Caco-2 (cell line): ENCODE measurements at regions not wholly inside any gene's neighbourhood (a gene's known extent, or its start where the extent isn't known, plus 50 kb on each side); places are given as distances from the start of the nearest gene placed in this dataset.
"Not testable (repeated sequence)": the region's sequence is repeated elsewhere in the genome, so short reads cannot be mapped to it uniquely, and the experiment has no call there.

Source experiments
- BruUV-seq: library from RNA; stranded (reverse); fragments of 400-500 nt; replicated peaks from 2 replicates; lab custom pipeline; 2021; lab: Mats Ljungman, UMichigan
- CTCF ChIA-PET: fragments of 300-600 bp; sonication (Branson Sonifier 250); formaldehyde crosslinking; loops from one replicate; lab custom pipeline; 2022; ENCODE audit warnings: antibody characterized with exemption; lab: Charles Lee
- POLR2A ChIA-PET: fragments of 300-600 bp; sonication (Branson Sonifier 250); formaldehyde crosslinking; loops from one replicate; lab custom pipeline; 2022; ENCODE audit warnings: antibody characterized with exemption; lab: Charles Lee
- DNase-seq, 2 experiments: peaks; one replicate each; pipeline versions ENCODE4 v3.0.0 to v3.0.0-alpha.2; 2020 to 2022
- H3K27me3 ChIP-seq: replicated peaks from 2 replicates; pipeline ENCODE4 v1.6.0; 2011; ENCODE audit warnings: low read length; ENCODE audit not compliant: control insufficient read depth, insufficient read depth
- H3K36me3 ChIP-seq: 2 replicates; pipeline ENCODE4 v1.5.1; 2011; ENCODE audit warnings: low read length; ENCODE audit not compliant: control insufficient read depth, insufficient read depth
- H3K4me1 ChIP-seq: fragments of 250-450 bp; sonication (Bioruptor Pico); 2 replicates; pipeline ENCODE4 v1.5.1; 2020; ENCODE audit warnings: mild to moderate bottlenecking
- H3K4me3 ChIP-seq: 2 replicates; pipeline ENCODE4 v1.5.1; 2011; ENCODE audit warnings: low read depth, mild to moderate bottlenecking, control low read depth, low read length
- H3K9me3 ChIP-seq: fragments of 250-450 bp; sonication (Bioruptor Pico); 2 replicates; pipeline ENCODE4 v1.5.1; 2020; ENCODE audit warnings: mild to moderate bottlenecking, moderate library complexity
- H3K27ac Mint-ChIP-seq: one replicate; pipeline ENCODE4 v1.8.0; 2022; ENCODE audit warnings: mixed read lengths; ENCODE audit not compliant: unreplicated experiment
- H3K27me3 Mint-ChIP-seq: one replicate; pipeline ENCODE4 v1.8.0; 2022; ENCODE audit warnings: mixed read lengths; ENCODE audit not compliant: insufficient read depth, unreplicated experiment
- H3K36me3 Mint-ChIP-seq: one replicate; pipeline ENCODE4 v1.8.0; 2022; ENCODE audit warnings: mild to moderate bottlenecking, mixed read lengths; ENCODE audit not compliant: insufficient read depth, unreplicated experiment
- H3K4me1 Mint-ChIP-seq: one replicate; pipeline ENCODE4 v1.8.0; 2022; ENCODE audit warnings: low read depth, mixed read lengths; ENCODE audit not compliant: unreplicated experiment
- H3K4me3 Mint-ChIP-seq: one replicate; pipeline ENCODE4 v1.8.0; 2022; ENCODE audit warnings: mild to moderate bottlenecking, moderate library complexity, mixed read lengths; ENCODE audit not compliant: unreplicated experiment
- H3K9me3 Mint-ChIP-seq: one replicate; pipeline ENCODE4 v1.8.0; 2022; ENCODE audit warnings: mixed read lengths; ENCODE audit not compliant: unreplicated experiment
- intact Hi-C: fragments of 100-400 bp; cut with micrococcal nuclease; formaldehyde crosslinking; loops from one replicate; pipeline ENCODE4 v1.10.0; 2022; ENCODE audit not compliant: unreplicated experiment
- TF ChIP-seq, protein P1 (sequence below), 2 experiments: fragments of 200-600 bp in 1 of 2; IDR thresholded peaks; 1 replicate in 1 of 2; 2 replicates in 1 of 2; pipeline versions ENCODE4 v1.5.1 to v1.8.0; 2011 to 2022; ENCODE audit warnings: antibody characterized with exemption in 1 of 2, control low read depth in 1 of 2, inconsistent platforms in 1 of 2, low read depth in 1 of 2, low read length in 1 of 2, mild to moderate bottlenecking in 1 of 2, moderate library complexity in 1 of 2; ENCODE audit not compliant: insufficient read depth in 1 of 2, severe bottlenecking in 1 of 2, unreplicated experiment in 1 of 2

DNA sequence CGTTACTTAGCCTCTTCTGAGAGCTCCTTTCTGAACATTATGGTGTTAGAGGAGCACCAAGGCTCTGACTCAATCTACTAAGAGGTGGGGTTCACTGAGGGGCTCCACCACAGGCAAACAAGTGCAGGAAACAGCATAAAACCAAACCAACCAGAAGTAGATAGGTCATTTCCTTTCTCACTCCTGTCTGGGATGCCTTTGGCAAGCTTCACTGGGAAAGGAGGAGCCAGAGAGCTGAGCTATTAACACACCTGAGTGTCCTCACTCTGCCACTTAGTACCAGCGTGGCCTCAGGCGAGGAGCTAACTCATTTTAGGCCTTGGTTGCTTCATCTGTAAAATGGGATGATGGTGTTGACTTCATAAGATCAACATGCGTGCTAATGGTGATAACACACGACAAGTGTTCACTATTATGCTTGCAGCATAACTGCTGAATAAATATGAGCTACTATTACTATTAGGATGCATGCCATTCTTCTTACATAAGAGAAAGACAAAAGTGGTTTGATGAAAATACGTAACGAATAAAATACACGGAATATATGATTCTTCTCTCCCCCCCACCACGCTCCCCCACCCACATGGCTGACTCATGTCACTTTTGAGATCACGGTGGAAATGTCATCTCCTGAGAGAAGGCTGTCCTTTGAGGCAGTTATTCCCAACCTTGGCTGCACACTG lies 185.4 kb downstream of the BCAS1 start:
- CTCF ChIA-PET = interaction anchor here (0.5 to 0.8 kb wide), 4 partner anchors 21 to 306 kb away, joined by 3 to 4 read pairs (median 3); no protein-coding TSS in a partner anchor
- H3K36me3 ChIP-seq = no peaks in the 10 kb centered on the region
- intact Hi-C loops = no loop called here
- no TSS peak for BruUV-seq
- H3K27ac Mint-ChIP-seq = no peak overlapping the region
- TF ChIP-seq, protein P1, sequence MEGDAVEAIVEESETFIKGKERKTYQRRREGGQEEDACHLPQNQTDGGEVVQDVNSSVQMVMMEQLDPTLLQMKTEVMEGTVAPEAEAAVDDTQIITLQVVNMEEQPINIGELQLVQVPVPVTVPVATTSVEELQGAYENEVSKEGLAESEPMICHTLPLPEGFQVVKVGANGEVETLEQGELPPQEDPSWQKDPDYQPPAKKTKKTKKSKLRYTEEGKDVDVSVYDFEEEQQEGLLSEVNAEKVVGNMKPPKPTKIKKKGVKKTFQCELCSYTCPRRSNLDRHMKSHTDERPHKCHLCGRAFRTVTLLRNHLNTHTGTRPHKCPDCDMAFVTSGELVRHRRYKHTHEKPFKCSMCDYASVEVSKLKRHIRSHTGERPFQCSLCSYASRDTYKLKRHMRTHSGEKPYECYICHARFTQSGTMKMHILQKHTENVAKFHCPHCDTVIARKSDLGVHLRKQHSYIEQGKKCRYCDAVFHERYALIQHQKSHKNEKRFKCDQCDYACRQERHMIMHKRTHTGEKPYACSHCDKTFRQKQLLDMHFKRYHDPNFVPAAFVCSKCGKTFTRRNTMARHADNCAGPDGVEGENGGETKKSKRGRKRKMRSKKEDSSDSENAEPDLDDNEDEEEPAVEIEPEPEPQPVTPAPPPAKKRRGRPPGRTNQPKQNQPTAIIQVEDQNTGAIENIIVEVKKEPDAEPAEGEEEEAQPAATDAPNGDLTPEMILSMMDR (IDR thresholded peaks at IDR 0.05; ENCODE audit: insufficient read depth in 1 of 2, low read depth in 1 of 2, low read length in 1 of 2, severe bottlenecking in 1 of 2, unreplicated experiment in 1 of 2) = no peak
- no peaks in the 10 kb centered on the region for H3K4me1 Mint-ChIP-seq
- no peaks in the 10 kb centered on the region for H3K4me1 ChIP-seq
- no peaks in the 10 kb centered on the region for H3K27me3 ChIP-seq
- peaks cover 6% of the 10 kb centered on the region for H3K9me3 Mint-ChIP-seq
- no peak for DNase-seq
- no peaks in the 10 kb centered on the region for H3K27me3 Mint-ChIP-seq
- POLR2A ChIA-PET = interaction anchor here (0.5 to 0.6 kb wide), 2 partner anchors 292 to 588 kb away, joined by 3 to 6 read pairs; partner anchors contain the start of gene ZNF217
- H3K9me3 ChIP-seq = no peaks in the 10 kb centered on the region
- no peak overlapping the region for H3K4me3 Mint-ChIP-seq
- no peak overlapping the region for H3K4me3 ChIP-seq
- no peaks in the 10 kb centered on the region for H3K36me3 Mint-ChIP-seq

DNA sequence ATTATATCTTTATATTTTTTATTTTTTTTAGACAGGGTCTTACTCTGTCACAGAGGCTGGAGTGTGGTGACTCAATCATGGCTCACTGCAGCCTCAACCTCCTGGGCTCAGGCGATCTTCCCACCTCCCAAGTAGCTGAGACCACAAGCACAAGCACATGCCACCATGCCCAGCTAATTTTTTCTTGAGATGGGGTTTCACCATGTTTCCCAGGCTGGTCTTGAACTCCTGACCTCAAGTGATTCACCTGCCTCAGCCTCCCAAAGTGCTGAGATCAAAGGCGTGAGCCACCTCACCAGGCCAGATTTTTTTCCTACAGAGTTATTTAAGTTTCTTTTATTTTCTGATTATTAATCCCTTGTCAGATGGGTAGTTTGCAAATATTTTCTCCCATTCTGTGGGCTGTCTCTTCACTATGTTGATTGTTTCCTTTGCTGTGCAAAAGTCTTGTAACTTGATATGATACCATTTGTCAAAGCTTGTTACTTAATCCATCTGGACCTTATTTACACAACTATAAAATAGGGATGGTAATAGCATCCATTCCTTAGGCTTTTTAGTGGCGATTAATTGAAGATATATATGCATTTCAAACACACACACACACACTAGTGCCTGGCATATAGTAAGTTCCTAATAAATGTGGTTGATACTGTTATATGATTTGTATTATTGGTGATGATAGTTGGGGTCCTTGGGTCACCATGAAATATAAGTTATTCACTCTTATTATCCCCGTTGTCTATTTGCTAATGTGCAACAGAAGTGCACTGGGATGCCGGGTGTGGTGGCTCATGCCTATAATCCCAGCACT lies 187.1 kb downstream of the BCAS1 start:
- intact Hi-C loops = no loop called here
- no peaks in the 10 kb centered on the region for H3K9me3 ChIP-seq
- CTCF ChIA-PET = no interaction called here
- H3K4me1 ChIP-seq = peaks cover 8% of the 10 kb centered on the region
- peaks cover 6% of the 10 kb centered on the region for H3K9me3 Mint-ChIP-seq
- H3K4me3 ChIP-seq = no peak overlapping the region
- peaks cover 7% of the 10 kb centered on the region for H3K4me1 Mint-ChIP-seq
- H3K4me3 Mint-ChIP-seq = no peak overlapping the region
- no peaks in the 10 kb centered on the region for H3K27me3 ChIP-seq
- no peak overlapping the region for H3K27ac Mint-ChIP-seq
- H3K36me3 Mint-ChIP-seq = no peaks in the 10 kb centered on the region
- H3K36me3 ChIP-seq = no peaks in the 10 kb centered on the region
- no peaks in the 10 kb centered on the region for H3K27me3 Mint-ChIP-seq
- TF ChIP-seq, protein P1 (IDR thresholded peaks at IDR 0.05; ENCODE audit: insufficient read depth in 1 of 2, low read depth in 1 of 2, low read length in 1 of 2, severe bottlenecking in 1 of 2, unreplicated experiment in 1 of 2) = no peak
- no peak for DNase-seq
- POLR2A ChIA-PET = no interaction called here
- BruUV-seq = no TSS peak

DNA sequence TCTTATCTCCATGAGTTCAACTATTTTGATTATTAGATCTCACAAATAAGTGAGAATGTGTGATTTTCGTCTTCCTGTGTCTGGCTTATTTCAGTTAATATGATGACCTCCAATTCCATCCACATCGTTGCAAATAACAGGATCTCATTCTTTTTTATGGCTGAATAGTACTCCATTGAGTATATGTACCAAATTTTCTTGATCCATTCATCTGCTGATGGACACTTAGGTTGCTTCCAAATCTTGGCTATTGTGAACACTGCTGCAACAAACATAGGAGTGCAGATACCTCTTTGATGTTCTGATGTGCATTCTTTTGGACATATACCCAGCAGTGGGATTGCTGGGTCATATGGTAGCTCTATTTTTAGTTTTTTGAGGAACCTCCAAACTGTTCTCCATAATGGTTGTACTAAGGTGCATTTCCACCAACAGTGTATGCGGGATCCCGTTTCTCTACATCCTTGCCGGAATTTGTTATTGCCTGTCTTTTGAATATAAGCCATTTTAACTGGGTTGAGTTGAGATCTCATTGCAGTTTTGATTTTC lies 187.9 kb downstream of the BCAS1 start:
- H3K9me3 ChIP-seq, H3K36me3 Mint-ChIP-seq, BruUV-seq, H3K27me3 Mint-ChIP-seq, H3K4me3 ChIP-seq, intact Hi-C loops, DNase-seq, H3K36me3 ChIP-seq, H3K9me3 Mint-ChIP-seq, H3K27ac Mint-ChIP-seq, H3K4me3 Mint-ChIP-seq, H3K27me3 ChIP-seq, POLR2A ChIA-PET: not testable (repeated sequence)
- H3K4me1 Mint-ChIP-seq = peaks cover 13% of the 10 kb centered on the region
- CTCF ChIA-PET = interaction anchor here (0.6 kb wide), 1 partner anchor 124 kb away, joined by 3 read pairs; no protein-coding TSS in a partner anchor
- peaks cover 13% of the 10 kb centered on the region for H3K4me1 ChIP-seq
